NCI-H2081 treated with DMSO at 0.1 percent for 48 hours (cell line): ENCODE measurements at regions not wholly inside any gene's neighbourhood (a gene's known extent, or its start where the extent isn't known, plus 50 kb on each side); places are given as distances from the start of the nearest gene placed in this dataset.
"Not testable (repeated sequence)": the region's sequence is repeated elsewhere in the genome, so short reads cannot be mapped to it uniquely, and the experiment has no call there.

Experiments
- DNase-seq: peaks from one replicate; lab custom pipeline; 2025; lab: John Stamatoyannopoulos, UW

GRCh38 chr12:126903027-126903876 is 1363.7 kb upstream of the TMEM132C start:
- no peak for DNase-seq

- DNase-seq, result no peak
Measured at GRCh38 chr12:126905752-126906151, 1361.2 kb upstream of the TMEM132C start.

GRCh38 chr12:126907900-126908764 is 1358.8 kb upstream of the TMEM132C start:
- DNase-seq, result no peak

DNA sequence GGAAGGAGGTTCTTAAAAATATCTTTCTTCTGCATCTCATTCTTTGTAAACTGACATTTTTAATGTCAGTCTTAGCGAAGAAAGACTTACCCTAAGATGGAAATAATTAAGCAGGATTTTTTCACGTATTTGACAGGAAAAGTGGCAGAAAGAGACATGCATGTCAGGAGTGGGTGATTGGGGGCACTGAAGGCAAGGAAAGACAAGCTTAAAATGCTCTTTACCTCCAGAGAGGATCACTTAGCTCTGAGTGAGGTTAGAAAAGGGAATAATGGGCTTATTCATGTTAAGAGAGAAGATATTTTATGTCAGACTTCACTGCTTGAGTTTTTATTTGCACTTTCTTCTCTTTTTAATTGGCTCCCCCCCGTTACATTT is 1358.2 kb upstream of the TMEM132C start:
- DNase-seq, result no peak

GRCh38 chr12:126910570-126910969 is 1356.4 kb upstream of the TMEM132C start:
- DNase-seq, result no peak

- DNase-seq, result no peak
Measured at GRCh38 chr12:126912111-126912510, 1354.9 kb upstream of the TMEM132C start.

DNA sequence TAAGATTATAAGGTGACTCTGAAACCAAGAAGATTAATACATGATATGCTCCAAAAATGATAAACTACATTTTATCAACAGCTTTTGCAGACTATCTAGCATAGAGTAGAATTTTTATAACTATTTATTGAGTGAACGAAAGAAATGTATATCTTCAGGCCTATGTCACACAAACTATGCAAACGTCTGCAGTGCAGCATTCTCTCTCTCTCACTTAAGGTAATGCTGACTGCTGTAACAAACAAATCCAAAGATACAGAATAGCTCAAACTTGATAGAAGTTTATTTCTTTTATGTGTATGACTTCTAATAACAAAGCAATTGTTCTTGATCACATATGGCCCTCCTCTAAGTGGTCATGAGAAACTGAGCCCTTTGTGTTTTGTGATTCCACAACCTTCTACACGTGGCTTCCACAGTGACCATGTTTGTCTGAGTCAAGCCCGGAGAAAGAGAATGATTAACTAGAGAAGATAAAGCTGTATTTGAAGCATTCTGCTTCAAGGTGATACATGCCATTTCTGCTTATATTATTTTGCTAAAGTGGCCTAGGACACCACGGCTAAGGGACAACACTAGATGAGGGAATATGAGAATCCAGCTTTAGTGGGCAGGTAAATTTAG is 1352.7 kb upstream of the TMEM132C start:
- DNase-seq, result no peak

DNA sequence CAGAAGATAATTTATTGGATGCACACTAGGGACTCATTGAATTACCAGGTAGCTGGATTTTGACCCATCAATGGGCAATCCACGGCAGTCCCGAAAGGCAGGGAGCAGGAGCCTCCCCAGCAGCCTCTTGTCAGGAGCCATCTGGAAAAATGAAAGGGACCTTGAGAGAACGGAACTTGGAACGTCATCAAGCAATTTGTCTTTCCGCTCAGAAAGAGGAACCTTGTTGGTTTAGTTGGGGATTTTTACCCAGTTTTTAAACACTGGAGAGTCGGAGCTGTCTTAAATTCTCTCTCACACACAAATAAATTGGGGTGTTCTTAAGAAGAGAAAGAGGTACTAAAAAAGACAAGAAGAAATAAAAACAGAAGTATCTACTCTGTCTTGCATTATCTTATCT is 1351.7 kb upstream of the TMEM132C start:
- DNase-seq, result no peak

DNA sequence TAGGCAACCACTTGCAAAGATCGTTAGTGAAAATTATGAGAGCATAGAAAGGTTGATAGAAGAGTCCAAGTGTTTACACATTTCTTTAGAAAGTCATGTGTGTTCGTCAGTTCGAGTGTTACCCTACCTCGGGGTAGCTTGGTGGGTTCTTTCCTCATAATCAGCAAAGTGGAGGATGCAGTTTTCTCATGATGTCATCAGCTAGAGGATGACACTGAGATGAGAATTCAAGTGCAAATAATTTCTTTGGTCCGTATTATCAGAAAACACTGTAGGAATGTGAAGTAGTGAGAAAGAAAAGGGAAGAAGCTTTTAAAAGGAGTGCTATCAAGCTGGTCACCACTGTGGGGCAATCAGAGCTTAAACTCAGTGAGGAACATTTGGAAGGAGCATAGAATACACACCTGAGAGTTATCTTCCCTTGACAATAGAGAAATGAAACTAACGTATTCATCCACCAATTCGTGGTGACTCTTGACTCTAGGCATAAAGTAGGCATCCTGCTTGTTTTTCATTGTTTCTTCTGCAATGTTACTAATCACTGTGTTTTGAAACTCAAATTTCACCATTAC is 1340.9 kb upstream of the TMEM132C start:
- DNase-seq, result no peak

- DNase-seq, result no peak
Measured at GRCh38 chr12:126930234-126930633, 1336.7 kb upstream of the TMEM132C start.

DNA sequence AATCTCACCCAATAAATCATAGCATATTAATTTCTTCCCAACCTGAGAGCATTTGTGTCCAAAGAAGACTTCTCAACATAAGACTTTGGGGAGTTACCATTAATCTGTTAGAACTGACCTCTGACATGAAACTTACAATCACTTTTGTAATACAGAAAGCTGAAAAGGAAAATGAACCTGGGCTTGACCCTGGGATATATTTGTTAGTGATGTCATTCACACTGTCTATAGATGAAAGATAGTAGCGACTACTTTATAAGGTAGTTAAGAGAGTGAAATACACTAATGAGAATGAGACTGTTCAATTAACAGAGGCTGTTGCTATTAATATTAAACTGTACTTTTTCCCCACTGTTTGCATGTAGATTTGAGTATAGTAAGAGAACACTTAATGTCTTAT is 1334.8 kb upstream of the TMEM132C start:
- no peak for DNase-seq

GRCh38 chr12:126935435-126935834 is 1331.5 kb upstream of the TMEM132C start:
- no peak for DNase-seq

DNA sequence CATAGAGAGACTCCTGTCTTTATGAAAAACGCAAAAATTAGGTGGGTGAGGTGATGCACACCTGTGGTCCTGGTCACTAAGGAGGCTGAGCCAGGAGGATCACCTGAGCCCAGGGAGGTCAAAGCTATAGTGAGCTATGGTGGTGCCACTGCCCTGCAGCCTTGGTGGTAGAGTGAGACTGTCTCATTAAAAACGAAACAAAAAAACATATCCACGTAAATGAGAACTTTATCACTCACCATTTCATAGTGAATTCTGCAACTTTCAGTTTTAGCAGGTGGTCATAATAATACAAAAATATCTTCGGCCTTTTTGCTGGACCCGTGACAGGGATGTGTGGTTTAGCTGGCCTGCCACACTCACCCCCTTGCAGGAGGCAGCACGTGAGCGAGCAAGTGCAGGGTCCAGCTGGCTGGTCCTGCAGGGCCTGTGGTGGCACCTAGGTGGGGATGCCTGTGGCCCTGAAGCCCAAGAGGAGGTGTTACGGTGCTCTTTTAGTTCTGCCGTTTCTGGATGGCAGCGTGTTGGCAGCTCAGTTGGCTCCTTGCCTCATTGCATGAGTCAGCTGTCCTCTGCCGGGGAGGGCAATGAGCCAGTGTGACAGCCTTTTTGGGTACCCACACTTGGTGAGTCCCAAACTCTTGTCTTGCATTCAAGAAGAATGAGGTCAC is 1330.7 kb upstream of the TMEM132C start:
- DNase-seq, result no peak

DNA sequence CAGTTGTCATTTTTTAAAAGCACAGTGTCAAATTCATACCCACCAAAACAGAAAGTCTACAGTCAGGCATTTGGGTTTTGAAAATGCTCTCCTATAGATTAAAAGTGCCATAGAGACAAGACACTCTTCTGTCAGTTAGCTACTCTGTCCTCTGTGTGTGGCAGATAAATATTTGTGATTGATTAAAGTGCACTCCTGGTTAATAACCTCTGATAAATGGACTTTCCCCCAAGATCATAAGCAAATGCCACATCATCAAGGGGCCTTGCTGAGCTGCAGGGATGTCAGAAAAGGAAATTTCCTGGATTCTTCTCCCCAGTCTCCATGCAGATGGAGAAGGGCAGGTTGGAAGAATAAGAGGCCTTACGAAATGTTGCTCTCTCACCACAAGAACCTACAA is 1329.5 kb upstream of the TMEM132C start:
- DNase-seq, result no peak

DNA sequence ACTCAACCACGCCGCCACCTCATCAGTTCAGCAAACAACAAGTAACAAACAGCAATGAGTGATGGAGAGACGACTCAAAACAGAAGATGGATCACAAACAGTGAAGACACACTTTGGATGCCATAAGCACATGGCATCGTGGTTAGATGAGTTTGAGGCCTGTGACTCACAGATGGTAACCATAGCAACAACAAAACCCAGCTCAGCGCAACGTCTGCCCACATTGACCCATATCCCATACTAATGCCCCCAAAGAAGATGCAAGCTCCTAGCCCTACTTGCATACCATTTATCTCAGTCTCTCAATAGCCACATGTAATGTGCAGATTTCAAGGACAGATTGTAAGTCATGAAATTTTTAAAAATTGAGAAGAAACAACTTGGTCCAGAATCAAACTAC is 1322.3 kb upstream of the TMEM132C start:
- no peak for DNase-seq

DNA sequence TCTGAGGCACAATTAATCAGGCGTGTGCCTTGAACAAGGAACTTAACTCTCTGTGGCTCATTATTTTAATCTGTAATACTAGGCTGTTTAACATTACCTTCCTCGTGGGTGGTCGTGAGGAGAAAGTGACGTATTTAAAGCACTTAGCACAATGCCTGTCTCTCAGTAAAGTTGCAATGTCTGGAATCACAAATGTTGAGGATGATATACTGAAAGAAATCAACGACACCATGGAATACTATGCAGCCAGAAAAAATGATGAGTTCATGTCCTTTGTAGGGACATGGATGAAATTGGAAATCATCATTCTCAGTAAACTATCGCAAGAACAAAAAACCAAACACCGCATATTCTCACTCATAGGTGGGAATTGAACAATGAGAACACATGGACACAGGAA is 1320.0 kb upstream of the TMEM132C start:
- DNase-seq, result not testable (repeated sequence)

DNA sequence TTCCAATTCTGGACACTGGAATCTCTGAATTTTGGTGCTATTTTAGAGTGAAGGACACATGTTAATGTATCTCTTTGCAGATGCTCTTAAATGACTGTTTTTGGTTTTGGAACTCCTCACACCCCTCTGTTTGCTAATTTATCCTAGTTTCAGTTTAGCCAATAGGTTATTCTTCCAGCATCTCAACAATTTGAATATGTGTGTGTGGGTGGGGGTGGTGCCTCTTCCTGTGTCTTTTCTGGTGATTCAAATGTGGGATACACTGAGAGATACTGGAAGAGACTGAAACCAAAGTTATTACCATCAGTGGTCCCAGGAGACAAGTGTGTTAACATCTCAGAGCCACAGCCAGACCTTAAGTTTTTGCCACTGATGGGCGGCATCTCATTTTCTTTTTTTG is 1317.4 kb upstream of the TMEM132C start:
- DNase-seq, result no peak

DNA sequence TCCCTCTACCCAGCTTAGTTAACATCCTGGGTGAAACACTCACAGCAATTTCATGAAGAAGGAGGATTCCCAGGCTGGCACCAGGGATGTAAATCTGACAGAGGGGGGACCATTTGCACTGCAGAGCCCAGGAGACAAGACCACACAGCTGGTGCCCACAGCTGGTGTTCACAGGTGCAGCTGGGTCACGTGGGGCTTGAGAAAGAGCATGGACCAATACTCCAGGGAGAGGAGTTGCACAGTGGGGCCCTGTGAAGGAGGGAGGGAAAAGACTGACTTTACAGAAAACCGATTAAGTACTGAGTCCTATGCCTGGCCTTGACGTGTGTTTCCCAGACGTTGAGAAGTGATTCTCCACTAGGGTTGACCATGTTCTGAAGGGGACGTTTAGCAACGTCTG is 1316.7 kb upstream of the TMEM132C start:
- DNase-seq, result no peak

DNA sequence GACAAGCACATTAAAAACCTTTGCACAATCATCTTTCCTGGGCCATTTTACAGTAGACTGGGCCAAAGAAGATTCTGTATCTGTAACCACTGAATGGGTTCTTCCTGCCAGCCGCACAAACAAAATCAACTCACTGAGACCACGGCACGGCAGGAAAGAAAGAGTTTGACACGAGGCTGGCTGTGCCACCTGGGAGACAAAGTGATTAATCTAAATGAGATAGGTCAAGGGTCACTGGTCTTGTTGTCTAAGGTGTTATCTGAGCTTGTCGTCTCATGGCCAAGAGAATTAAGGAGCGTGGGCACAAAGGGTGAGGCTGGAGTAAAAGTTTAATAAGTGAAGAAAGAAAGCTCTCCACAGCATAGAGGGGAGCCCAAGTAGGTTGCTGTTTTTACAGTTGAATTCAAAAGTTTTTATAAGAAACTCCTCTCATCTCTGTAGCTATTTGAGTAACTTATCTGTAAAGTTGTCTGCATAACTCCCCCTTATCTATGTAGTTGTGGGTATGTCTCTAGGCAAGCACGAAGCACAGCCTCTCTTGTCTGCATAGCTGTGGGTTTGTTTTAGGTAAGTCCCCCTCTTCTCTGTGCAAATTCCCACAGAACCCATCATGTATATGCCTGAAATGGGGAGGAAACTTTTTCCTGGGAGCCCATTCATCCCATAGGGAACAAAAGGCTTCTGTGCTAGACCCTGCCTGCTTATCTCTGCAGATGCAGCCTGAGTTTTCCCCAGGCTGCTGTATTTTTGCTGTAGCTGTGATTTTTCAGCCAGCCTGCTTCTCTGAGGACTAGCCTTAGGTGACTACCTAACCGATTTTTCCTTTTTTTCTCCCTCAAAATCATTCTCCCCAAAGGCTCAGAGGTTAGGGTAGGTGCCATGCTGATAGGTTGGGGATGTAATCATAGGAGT is 1314.6 kb upstream of the TMEM132C start:
- no peak for DNase-seq

DNA sequence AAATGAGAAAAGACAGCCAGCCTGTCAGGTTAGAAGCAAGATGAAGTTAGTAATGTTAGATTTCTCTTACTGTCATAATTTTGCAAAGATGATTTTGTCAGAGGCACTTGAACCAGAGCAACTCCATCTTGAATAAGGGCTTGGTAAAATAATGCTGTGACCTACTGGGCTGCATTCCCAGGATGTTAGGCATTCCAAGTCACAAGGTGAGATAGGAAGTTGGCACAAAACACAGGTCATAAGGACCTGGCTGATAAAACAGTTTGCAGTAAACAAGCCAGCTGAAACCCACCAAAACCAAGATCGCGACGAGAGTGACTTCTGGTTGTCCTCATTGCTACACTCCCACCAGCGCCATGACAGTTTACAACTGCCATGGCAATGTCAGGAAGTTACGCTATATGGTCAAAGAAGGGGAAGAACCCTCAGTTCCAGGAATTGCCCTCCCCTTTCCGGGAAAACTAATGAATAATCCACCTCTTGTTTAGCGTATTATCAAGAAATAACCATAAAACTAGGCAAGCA is 1313.5 kb upstream of the TMEM132C start:
- DNase-seq, result no peak

DNA sequence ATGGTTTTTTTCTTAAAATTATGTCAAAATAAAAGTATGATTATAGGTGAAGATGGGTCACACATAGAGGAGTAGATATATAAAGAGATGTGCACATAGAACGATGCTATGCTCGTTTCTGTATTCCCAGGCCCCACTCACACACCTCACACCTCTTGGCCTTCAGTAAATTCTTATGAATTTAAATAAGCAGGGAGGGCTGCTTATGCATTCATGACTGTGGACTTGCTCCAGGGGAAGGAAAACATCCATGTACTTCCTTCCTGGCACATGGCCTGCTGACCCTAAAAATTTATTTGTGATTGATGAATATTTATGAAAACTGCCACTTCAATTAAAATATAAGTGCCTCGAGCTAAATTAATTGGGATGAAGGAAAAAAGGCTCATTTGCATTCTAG is 1306.7 kb upstream of the TMEM132C start:
- DNase-seq, result no peak
